Mesendoderm (in vitro differentiated cells): ENCODE measurements at regions not wholly inside any gene's neighbourhood (a gene's known extent, or its start where the extent isn't known, plus 50 kb on each side); places are given as distances from the start of the nearest gene placed in this dataset.
A peak's percentile ranks its signal among the peaks of the same experiment; 100 is the strongest.

Experiments
- DNase-seq: peaks from one replicate; pipeline ENCODE4 v3.0.0; 2013
- H2AK5ac ChIP-seq: 2 replicates; pipeline ENCODE4 v1.6.1; 2013; ENCODE audit warnings: low read length, inconsistent platforms
- H2BK120ac ChIP-seq: 2 replicates; pipeline ENCODE4 v1.6.1; 2013; ENCODE audit warnings: low read depth, mild to moderate bottlenecking, low read length, moderate library complexity, mixed read lengths
- H2BK15ac ChIP-seq: replicated peaks from 2 replicates; pipeline ENCODE4 v1.6.1; 2013; ENCODE audit warnings: low read depth, mild to moderate bottlenecking, moderate library complexity
- H2BK5ac ChIP-seq: 2 replicates; pipeline ENCODE4 v1.6.1; 2013; ENCODE audit warnings: low read length, inconsistent platforms
- H3K18ac ChIP-seq: 2 replicates; pipeline ENCODE4 v1.6.1; 2013; ENCODE audit warnings: mild to moderate bottlenecking, low read length, mixed read lengths
- H3K23ac ChIP-seq: one replicate; pipeline ENCODE4 v1.6.1; 2013; ENCODE audit warnings: low read length
- H3K27ac ChIP-seq: 2 replicates; pipeline ENCODE4 v1.5.1; 2013; ENCODE audit warnings: low read depth, mild to moderate bottlenecking, inconsistent platforms, low read length, moderate library complexity
- H3K27me3 ChIP-seq: 2 replicates; pipeline ENCODE4 v1.6.1; 2013; ENCODE audit warnings: low read length, control low read depth, mild to moderate bottlenecking, inconsistent platforms; ENCODE audit not compliant: insufficient read depth, poor library complexity
- H3K36me3 ChIP-seq: 2 replicates; pipeline ENCODE4 v1.6.1; 2013; ENCODE audit warnings: low read length, inconsistent platforms; ENCODE audit not compliant: control insufficient read depth, insufficient read depth
- H3K4ac ChIP-seq: one replicate; pipeline ENCODE4 v1.6.1; 2013; ENCODE audit warnings: low read depth, mild to moderate bottlenecking, low read length, moderate library complexity
- H3K4me1 ChIP-seq: 2 replicates; pipeline ENCODE4 v1.6.1; 2013; ENCODE audit warnings: low read depth, low read length, inconsistent platforms; ENCODE audit not compliant: control insufficient read depth
- H3K4me2 ChIP-seq: 2 replicates; pipeline ENCODE4 v1.6.1; 2013; ENCODE audit warnings: low read length
- H3K4me3 ChIP-seq: 2 replicates; pipeline ENCODE4 v1.5.1; 2013; ENCODE audit warnings: mild to moderate bottlenecking, low read length
- H3K56ac ChIP-seq: one replicate; pipeline ENCODE4 v1.6.1; 2013; ENCODE audit warnings: low read length
- H3K79me1 ChIP-seq: 2 replicates; pipeline ENCODE4 v1.6.1; 2013; ENCODE audit warnings: low read length, inconsistent platforms
- H3K79me2 ChIP-seq: 2 replicates; pipeline ENCODE4 v1.6.1; 2013; ENCODE audit warnings: mild to moderate bottlenecking, low read length; ENCODE audit not compliant: control insufficient read depth, insufficient read depth
- H3K9ac ChIP-seq: 2 replicates; pipeline ENCODE4 v1.6.1; 2013; ENCODE audit warnings: low read length, inconsistent platforms
- H4K5ac ChIP-seq: one replicate; pipeline ENCODE4 v1.6.1; 2013; ENCODE audit warnings: low read length
- H4K8ac ChIP-seq: one replicate; pipeline ENCODE4 v1.6.1; 2013; ENCODE audit warnings: low read depth, mild to moderate bottlenecking, control low read depth, low read length, moderate library complexity
- WGBS: extraction: QIAGEN DNeasy Blood & Tissue Kit; methylation state at CpG from one replicate; pipeline ENCODE4 v1.1.7; 2013; ENCODE audit warnings: low lambda C conversion rate, missing lambda C conversion rate; ENCODE audit not compliant: insufficient coverage; ENCODE audit errors: extremely low coverage; 5-methylcytosine and 5-hydroxymethylcytosine counted together

DNA sequence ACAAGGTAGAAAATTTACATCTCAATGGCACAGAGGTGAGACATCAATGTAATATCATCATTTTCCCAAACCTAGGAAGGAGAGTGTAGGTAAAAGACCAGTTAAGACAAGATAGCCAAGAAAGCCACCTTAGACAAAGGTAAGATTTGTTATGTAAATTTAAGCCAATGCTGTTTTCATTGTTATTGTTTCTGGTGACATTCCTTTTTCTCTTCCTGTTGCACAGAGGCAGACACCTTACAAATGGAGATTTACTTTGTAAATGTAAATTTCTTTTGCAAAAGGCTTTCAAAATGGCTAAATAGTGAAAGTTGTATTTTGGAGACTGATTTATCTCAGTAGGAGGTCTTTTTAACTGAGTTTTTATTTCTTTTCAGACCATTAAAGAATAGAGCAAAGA lies 159.1 kb downstream of the YIPF5 start:
- no peak overlapping the region for H3K4me2 ChIP-seq
- H3K27me3 ChIP-seq, result no peaks in the 10 kb centered on the region
- H3K79me2 ChIP-seq, result no peaks in the 10 kb centered on the region
- H3K4me3 ChIP-seq, result no peak overlapping the region
- no peak overlapping the region for H3K23ac ChIP-seq
- no peak for DNase-seq
- H3K79me1 ChIP-seq, result no peaks in the 10 kb centered on the region
- no peak overlapping the region for H4K5ac ChIP-seq
- no peak overlapping the region for H2BK5ac ChIP-seq
- no peak overlapping the region for H3K27ac ChIP-seq
- no peaks in the 10 kb centered on the region for H3K4me1 ChIP-seq
- H3K4ac ChIP-seq, result no peak overlapping the region
- no peak overlapping the region for H2AK5ac ChIP-seq
- H4K8ac ChIP-seq, result no peak overlapping the region
- no peak overlapping the region for H2BK120ac ChIP-seq
- H3K36me3 ChIP-seq, result no peaks in the 10 kb centered on the region
- H3K9ac ChIP-seq, result no peak overlapping the region
- H3K56ac ChIP-seq, result no peak overlapping the region
- H3K18ac ChIP-seq, result no peak overlapping the region
- H2BK15ac ChIP-seq, result no peak overlapping the region

DNA sequence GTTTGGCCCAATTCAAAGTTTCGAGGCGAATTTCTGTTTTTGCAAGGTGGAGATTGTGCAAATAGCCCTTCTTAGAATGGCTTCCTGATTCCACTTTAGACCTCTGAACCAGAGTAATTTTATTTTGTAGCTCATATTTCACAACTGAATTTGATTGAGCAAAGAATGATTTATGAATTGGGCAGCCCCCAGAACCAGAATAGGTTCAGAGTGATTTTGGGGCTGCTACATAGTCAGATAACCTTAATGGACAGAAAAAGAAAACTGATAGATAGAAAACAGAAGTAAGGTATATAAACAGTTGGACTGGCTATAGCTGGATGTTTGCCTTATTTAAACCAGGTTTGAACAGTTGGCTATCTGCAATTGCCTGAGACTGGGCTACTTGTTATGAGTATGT lies 156.6 kb downstream of the YIPF5 start:
- H4K8ac ChIP-seq, result no peak overlapping the region
- H3K27ac ChIP-seq, result no peak overlapping the region
- H3K4me2 ChIP-seq, result no peak overlapping the region
- H3K4me3 ChIP-seq, result no peak overlapping the region
- H3K23ac ChIP-seq, result no peak overlapping the region
- H2BK120ac ChIP-seq, result no peak overlapping the region
- no peak overlapping the region for H4K5ac ChIP-seq
- H3K9ac ChIP-seq, result no peak overlapping the region
- H3K79me2 ChIP-seq, result no peaks in the 10 kb centered on the region
- no peaks in the 10 kb centered on the region for H3K36me3 ChIP-seq
- no peak for DNase-seq
- no peak overlapping the region for H2BK5ac ChIP-seq
- no peaks in the 10 kb centered on the region for H3K4me1 ChIP-seq
- H2AK5ac ChIP-seq, result no peak overlapping the region
- no peaks in the 10 kb centered on the region for H3K79me1 ChIP-seq
- no peak overlapping the region for H2BK15ac ChIP-seq
- no peak overlapping the region for H3K4ac ChIP-seq
- WGBS, result no CpG with 5 or more reads among the region's 2 CpGs
- no peak overlapping the region for H3K56ac ChIP-seq
- no peaks in the 10 kb centered on the region for H3K27me3 ChIP-seq
- H3K18ac ChIP-seq, result no peak overlapping the region

DNA sequence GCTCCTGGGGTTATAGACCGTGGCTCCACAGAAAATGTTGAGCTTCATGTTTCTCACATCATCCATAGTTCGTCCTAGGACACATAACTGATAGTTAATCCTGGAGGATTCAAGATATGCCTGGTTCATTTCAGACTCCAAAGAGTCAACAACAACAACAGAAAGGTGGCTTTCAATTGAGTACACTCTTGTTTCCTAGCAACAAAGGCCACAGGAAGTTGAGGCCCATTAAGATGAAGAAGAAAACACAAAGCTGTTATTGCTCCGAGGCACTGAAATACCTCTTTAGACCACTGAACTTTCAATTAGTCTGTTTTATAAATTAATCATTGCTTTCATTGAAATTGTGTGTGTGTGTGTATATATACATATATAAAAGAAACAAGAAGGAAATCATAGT lies 154.5 kb downstream of the YIPF5 start:
- H2AK5ac ChIP-seq, result no peak overlapping the region
- H3K23ac ChIP-seq, result no peak overlapping the region
- H4K5ac ChIP-seq, result no peak overlapping the region
- no peaks in the 10 kb centered on the region for H3K4me1 ChIP-seq
- no peak overlapping the region for H2BK15ac ChIP-seq
- no peaks in the 10 kb centered on the region for H3K27me3 ChIP-seq
- H3K18ac ChIP-seq, result no peak overlapping the region
- H2BK120ac ChIP-seq, result no peak overlapping the region
- H3K79me1 ChIP-seq, result no peaks in the 10 kb centered on the region
- H3K56ac ChIP-seq, result no peak overlapping the region
- H3K27ac ChIP-seq, result no peak overlapping the region
- no peak overlapping the region for H3K9ac ChIP-seq
- H3K4me3 ChIP-seq, result no peak overlapping the region
- H3K79me2 ChIP-seq, result no peaks in the 10 kb centered on the region
- peak; percentile 26 for DNase-seq
- H2BK5ac ChIP-seq, result no peak overlapping the region
- no CpG with 5 or more reads among the region's 3 CpGs for WGBS
- H3K36me3 ChIP-seq, result no peaks in the 10 kb centered on the region
- H4K8ac ChIP-seq, result no peak overlapping the region
- H3K4ac ChIP-seq, result no peak overlapping the region
- no peak overlapping the region for H3K4me2 ChIP-seq

DNA sequence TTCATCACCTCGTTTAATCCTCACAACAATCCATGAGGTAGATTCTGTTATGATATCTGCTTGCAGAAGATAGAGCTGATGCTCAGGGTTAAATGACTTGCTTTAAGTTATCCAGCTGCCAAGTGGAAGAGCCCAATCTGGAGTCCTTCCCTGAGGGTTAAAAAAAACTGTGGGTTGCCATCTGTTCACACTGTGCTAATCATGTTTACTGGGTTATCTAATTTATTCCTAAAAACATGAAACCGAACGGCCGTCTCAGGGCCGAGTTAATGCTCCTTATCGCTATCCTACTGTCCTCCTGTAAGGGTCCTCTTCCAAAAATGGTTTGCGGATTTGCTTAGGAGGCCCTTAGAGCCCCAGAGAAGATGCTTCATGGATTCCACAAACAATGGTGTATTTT lies 153.3 kb downstream of the YIPF5 start:
- no peak overlapping the region for H2AK5ac ChIP-seq
- no peaks in the 10 kb centered on the region for H3K27me3 ChIP-seq
- no peak overlapping the region for H2BK15ac ChIP-seq
- H3K18ac ChIP-seq, result no peak overlapping the region
- H2BK5ac ChIP-seq, result no peak overlapping the region
- no peak overlapping the region for H4K5ac ChIP-seq
- H3K36me3 ChIP-seq, result no peaks in the 10 kb centered on the region
- H3K4me2 ChIP-seq, result no peak overlapping the region
- no peak overlapping the region for H3K9ac ChIP-seq
- no peak overlapping the region for H3K27ac ChIP-seq
- peak overlapping the region; percentile 28 for H2BK120ac ChIP-seq
- no peak overlapping the region for H4K8ac ChIP-seq
- no peaks in the 10 kb centered on the region for H3K79me1 ChIP-seq
- no peaks in the 10 kb centered on the region for H3K79me2 ChIP-seq
- H3K56ac ChIP-seq, result no peak overlapping the region
- WGBS, result no CpG with 5 or more reads among the region's 7 CpGs
- no peaks in the 10 kb centered on the region for H3K4me1 ChIP-seq
- no peak overlapping the region for H3K23ac ChIP-seq
- DNase-seq, result no peak
- no peak overlapping the region for H3K4ac ChIP-seq
- no peak overlapping the region for H3K4me3 ChIP-seq

DNA sequence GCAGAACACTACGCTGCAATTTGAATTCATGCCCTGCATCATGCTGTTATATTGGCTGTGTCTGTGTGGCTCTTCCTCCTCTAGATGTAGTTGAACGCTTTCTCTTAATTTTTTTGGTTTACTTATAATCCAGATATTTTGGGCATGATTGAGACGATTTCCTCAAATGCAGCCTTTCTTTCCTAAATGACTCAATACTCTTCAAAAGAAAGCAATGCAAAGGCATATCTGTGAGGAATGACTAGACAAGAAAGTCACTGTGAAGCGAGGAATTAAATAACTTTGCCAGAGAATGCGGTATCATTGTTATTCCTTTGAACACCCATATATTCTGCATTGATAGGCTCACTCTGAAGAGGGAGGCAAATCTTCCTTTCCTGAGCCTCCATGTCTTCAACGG lies 152.8 kb downstream of the YIPF5 start:
- no peak for DNase-seq
- H3K27me3 ChIP-seq, result no peaks in the 10 kb centered on the region
- WGBS, result no CpG with 5 or more reads among the region's 6 CpGs

DNA sequence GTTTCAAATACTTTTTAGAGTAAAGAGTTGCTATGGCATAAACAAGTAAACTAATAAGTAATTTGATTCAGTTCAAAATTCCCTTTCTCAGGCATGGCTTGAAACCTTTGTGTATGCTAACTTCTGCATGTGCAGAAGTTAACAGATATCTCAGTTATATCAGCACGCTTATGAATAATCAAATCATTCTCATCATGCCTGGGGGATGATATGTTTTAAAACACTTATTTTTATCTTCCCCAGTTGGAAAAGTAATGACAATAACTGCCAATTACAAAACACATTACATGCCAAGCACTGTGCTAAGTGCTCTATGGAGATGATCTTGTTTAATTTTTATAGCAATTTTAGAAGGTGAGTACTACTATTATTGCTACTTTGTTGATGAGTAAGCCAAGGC lies 146.4 kb downstream of the YIPF5 start:
- H2BK15ac ChIP-seq, result no peak overlapping the region

More for the DNA sequence above, 152.8 kb downstream of the YIPF5 start:
- H3K79me1 ChIP-seq, result no peaks in the 10 kb centered on the region
- H2BK120ac ChIP-seq, result no peak overlapping the region
- no peak overlapping the region for H4K8ac ChIP-seq
- no peaks in the 10 kb centered on the region for H3K4me1 ChIP-seq
- no peak overlapping the region for H3K4ac ChIP-seq
- no peak overlapping the region for H4K5ac ChIP-seq
- H2AK5ac ChIP-seq, result no peak overlapping the region
- no peak overlapping the region for H3K23ac ChIP-seq
- H3K27ac ChIP-seq, result no peak overlapping the region
- no peak overlapping the region for H3K9ac ChIP-seq
- H2BK5ac ChIP-seq, result no peak overlapping the region
- no peak overlapping the region for H2BK15ac ChIP-seq
- no peaks in the 10 kb centered on the region for H3K36me3 ChIP-seq
- H3K56ac ChIP-seq, result no peak overlapping the region
- no peak overlapping the region for H3K18ac ChIP-seq
- H3K4me2 ChIP-seq, result no peak overlapping the region
- H3K4me3 ChIP-seq, result no peak overlapping the region
- H3K79me2 ChIP-seq, result no peaks in the 10 kb centered on the region

More for the DNA sequence above, 146.4 kb downstream of the YIPF5 start:
- Histone ChIP-seq H3K18ac (no peak overlapping the region), H3K4me1 (no peaks in the 10 kb centered on the region), H3K9ac (no peak overlapping the region), H3K79me1 (no peaks in the 10 kb centered on the region), H4K8ac (no peak overlapping the region), H3K23ac (no peak overlapping the region), H3K4me3 (no peak overlapping the region), H3K56ac (no peak overlapping the region), H2BK5ac (no peak overlapping the region), H2AK5ac (no peak overlapping the region), H3K79me2 (no peaks in the 10 kb centered on the region), H3K4ac (no peak overlapping the region), H3K27ac (no peak overlapping the region), H3K27me3 (no peaks in the 10 kb centered on the region), H4K5ac (no peak overlapping the region), H2BK120ac (no peak overlapping the region), H3K36me3 (no peaks in the 10 kb centered on the region), H3K4me2 (no peak overlapping the region)
- WGBS, result no CpG with 5 or more reads among the region's 1 CpG
- no peak for DNase-seq
